Tibial nerve (tissue), 4 donors: ENCODE measurements at regions not wholly inside any gene's neighbourhood (a gene's known extent, or its start where the extent isn't known, plus 50 kb on each side); places are given as distances from the start of the nearest gene placed in this dataset.

ENCODE experiments used
- CTCF ChIP-seq, 5 experiments: fragments of 200-600 bp in 3 of 5; fragments of 450-650 bp in 2 of 5; sonication (generic) in 3 of 5; IDR thresholded peaks; one replicate each; pipeline ENCODE4 v1.5.1; 2016 to 2019; ENCODE audit warnings: antibody characterized with exemption in 5 of 5, mild to moderate bottlenecking in 3 of 5, moderate library complexity in 2 of 5
- EP300 ChIP-seq, 2 donors: sonication (generic); formaldehyde crosslinking; IDR thresholded peaks; one replicate each; pipeline ENCODE4 v1.6.1; 2017; ENCODE audit warnings: antibody characterized with exemption in 2 of 2, mild to moderate bottlenecking in 1 of 2
- POLR2A ChIP-seq, 2 donors: fragments of 450-650 bp; IDR thresholded peaks; one replicate each; pipeline ENCODE4 v1.6.1; 2017; ENCODE audit warnings: antibody characterized with exemption in 2 of 2, mild to moderate bottlenecking in 2 of 2, moderate library complexity in 2 of 2

DNA sequence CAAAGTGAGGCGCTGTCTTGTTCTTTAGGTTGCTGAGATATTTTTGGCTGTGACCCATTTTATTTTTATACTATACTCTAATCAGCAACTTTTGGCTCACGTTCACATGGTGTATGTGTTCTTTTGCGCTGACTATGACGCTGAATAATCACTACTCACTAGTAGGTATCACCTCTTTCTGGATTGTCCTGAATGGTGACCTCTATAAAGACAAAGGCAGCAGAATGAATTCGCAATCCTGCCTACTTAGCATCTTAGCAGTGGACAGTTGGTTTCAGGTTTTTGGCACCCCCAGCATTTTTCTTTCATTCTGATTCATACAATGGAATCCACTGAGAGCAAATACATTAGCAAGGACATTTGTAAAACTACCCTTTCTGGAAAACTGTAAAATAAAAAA lies 351.3 kb downstream of the JRKL start:
- TF ChIP-seq CTCF (IDR thresholded peaks at IDR 0.05) = no peak
- TF ChIP-seq POLR2A (IDR thresholded peaks at IDR 0.05) = no peak
- TF ChIP-seq EP300 (IDR thresholded peaks at IDR 0.05) = no peak
